OCI-LY3 (cell line): ENCODE measurements at regions not wholly inside any gene's neighbourhood (a gene's known extent, or its start where the extent isn't known, plus 50 kb on each side); places are given as distances from the start of the nearest gene placed in this dataset.

Experiments
- H2AFZ ChIP-seq: fragments of 200-600, 300-600 bp; shearing (Covaris generic); 2 replicates; pipeline ENCODE4 v1.6.0; 2014; ENCODE audit warnings: antibody characterized with exemption, low read depth, low read length
- H3K27ac ChIP-seq: fragments of 200-600, 300-600 bp; sonication (generic); 2 replicates; pipeline ENCODE4 v1.5.1; 2014; ENCODE audit warnings: mild to moderate bottlenecking, low read length, moderate library complexity, mixed read lengths
- H3K27me3 ChIP-seq: fragments of 200-600, 300-600 bp; sonication (generic); 2 replicates; pipeline ENCODE4 v1.6.1; 2014; ENCODE audit warnings: low read depth, low read length, mixed read lengths
- H3K36me3 ChIP-seq: fragments of 200-600, 300-600 bp; sonication (generic); replicated peaks from 2 replicates; pipeline ENCODE3; 2014; ENCODE audit warnings: low read depth, low read length, mixed read lengths
- H3K4me1 ChIP-seq: fragments of 300-600, 200-600 bp; sonication (generic); 2 replicates; pipeline ENCODE4 v1.6.1; 2014; ENCODE audit warnings: low read length, mixed read lengths
- H3K4me2 ChIP-seq: fragments of 200-600, 300-600 bp; sonication (generic); 2 replicates; pipeline ENCODE4 v1.6.1; 2014; ENCODE audit warnings: low read length, mixed read lengths
- H3K4me3 ChIP-seq: fragments of 300-600, 200-600 bp; sonication (generic); 2 replicates; pipeline ENCODE4 v1.5.1; 2014; ENCODE audit warnings: antibody characterized with exemption, mild to moderate bottlenecking, low read length, moderate library complexity
- H3K79me2 ChIP-seq: fragments of 300-600, 200-600 bp; shearing (Covaris generic); 2 replicates; pipeline ENCODE4 v1.6.1; 2014; ENCODE audit warnings: mild to moderate bottlenecking, low read length, mixed read lengths
- H3K9ac ChIP-seq: fragments of 300-600, 200-600 bp; shearing (Covaris generic); 2 replicates; pipeline ENCODE4 v1.6.0; 2014; ENCODE audit warnings: mild to moderate bottlenecking, low read length, moderate library complexity
- H3K9me3 ChIP-seq: fragments of 200-600, 300-600 bp; shearing (Covaris generic); 2 replicates; pipeline ENCODE4 v1.6.1; 2014; ENCODE audit warnings: low read length, mixed read lengths; ENCODE audit not compliant: insufficient read depth
- H4K20me1 ChIP-seq: fragments of 200-600, 300-600 bp; sonication (generic); 2 replicates; pipeline ENCODE4 v1.6.1; 2016; ENCODE audit warnings: low read length, mixed read lengths; ENCODE audit not compliant: insufficient read depth
- EZH2phosphoT487 ChIP-seq: fragments of 200-600 bp; shearing (Covaris generic); IDR thresholded peaks from 2 replicates; pipeline ENCODE4 v1.6.1; 2018; ENCODE audit warnings: antibody characterized with exemption, mixed run types, low read depth
- TF ChIP-seq, protein P1 (sequence below): fragments of 200-600, 300-600 bp; sonication (generic); IDR thresholded peaks from 2 replicates; pipeline ENCODE4 v1.5.1; 2014; ENCODE audit warnings: antibody characterized with exemption, low read length, low read depth

DNA sequence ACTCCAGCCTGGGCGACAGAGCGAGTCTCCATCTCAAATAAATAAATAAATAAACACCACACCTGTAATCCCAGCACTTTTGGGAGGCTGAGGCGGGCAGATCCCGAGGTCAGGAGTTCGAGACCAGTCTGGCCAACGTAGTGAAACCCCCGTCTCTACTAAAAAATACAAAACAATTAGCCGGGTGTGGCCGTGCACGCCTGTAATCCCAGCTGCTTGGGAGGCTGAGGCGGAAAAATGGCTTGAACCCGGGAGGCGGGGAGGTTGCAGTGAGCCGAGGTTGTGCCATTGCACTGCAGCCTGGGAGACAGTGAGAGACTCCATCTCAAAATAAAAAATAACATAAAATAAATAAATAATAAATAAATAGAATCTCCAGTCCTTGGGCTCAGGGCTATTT, 185.8 kb downstream of the SHOX start:
- no peak overlapping the region for H3K4me3 ChIP-seq
- TF ChIP-seq EZH2phosphoT487: no peak
- TF ChIP-seq, protein P1, sequence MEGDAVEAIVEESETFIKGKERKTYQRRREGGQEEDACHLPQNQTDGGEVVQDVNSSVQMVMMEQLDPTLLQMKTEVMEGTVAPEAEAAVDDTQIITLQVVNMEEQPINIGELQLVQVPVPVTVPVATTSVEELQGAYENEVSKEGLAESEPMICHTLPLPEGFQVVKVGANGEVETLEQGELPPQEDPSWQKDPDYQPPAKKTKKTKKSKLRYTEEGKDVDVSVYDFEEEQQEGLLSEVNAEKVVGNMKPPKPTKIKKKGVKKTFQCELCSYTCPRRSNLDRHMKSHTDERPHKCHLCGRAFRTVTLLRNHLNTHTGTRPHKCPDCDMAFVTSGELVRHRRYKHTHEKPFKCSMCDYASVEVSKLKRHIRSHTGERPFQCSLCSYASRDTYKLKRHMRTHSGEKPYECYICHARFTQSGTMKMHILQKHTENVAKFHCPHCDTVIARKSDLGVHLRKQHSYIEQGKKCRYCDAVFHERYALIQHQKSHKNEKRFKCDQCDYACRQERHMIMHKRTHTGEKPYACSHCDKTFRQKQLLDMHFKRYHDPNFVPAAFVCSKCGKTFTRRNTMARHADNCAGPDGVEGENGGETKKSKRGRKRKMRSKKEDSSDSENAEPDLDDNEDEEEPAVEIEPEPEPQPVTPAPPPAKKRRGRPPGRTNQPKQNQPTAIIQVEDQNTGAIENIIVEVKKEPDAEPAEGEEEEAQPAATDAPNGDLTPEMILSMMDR: no peak

DNA sequence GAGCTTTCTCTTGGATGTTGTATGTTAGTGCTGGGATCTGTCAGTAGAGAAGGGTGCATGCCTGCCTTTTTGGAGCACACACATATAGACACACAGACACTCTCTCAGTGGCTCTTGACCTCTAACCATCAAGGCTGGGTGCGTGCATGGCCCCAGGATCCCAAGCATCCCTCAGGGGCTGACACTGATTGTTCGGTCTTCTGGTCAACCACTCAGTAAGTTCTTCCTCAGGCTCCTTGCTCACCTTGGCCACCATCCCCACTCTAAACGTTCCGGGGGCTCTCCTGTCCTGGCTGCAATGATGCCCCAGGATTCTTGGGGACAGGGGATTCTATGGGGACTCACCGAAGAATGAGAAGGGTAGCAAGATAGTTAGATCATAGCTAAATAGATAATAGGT, 179.6 kb downstream of the SHOX start:
- no peaks in the 10 kb centered on the region for H3K27me3 ChIP-seq
- no peaks in the 10 kb centered on the region for H3K9me3 ChIP-seq
- no peak overlapping the region for H3K9ac ChIP-seq
- H3K79me2 ChIP-seq: no peaks in the 10 kb centered on the region
- H3K36me3 ChIP-seq: no peaks in the 10 kb centered on the region
- H2AFZ ChIP-seq: no peak overlapping the region
- H3K4me1 ChIP-seq: no peaks in the 10 kb centered on the region
- H4K20me1 ChIP-seq: no peaks in the 10 kb centered on the region
- H3K4me3 ChIP-seq: no peak overlapping the region
- H3K27ac ChIP-seq: no peak overlapping the region
- H3K4me2 ChIP-seq: no peak overlapping the region
- TF ChIP-seq, protein P1: no peak

More for the DNA sequence above, 185.8 kb downstream of the SHOX start:
- Histone ChIP-seq H3K79me2 (no peaks in the 10 kb centered on the region), H3K36me3 (no peaks in the 10 kb centered on the region), H3K9me3 (no peaks in the 10 kb centered on the region), H3K4me1 (no peaks in the 10 kb centered on the region), H3K4me2 (no peak overlapping the region), H3K27ac (no peak overlapping the region), H3K27me3 (no peaks in the 10 kb centered on the region), H4K20me1 (no peaks in the 10 kb centered on the region), H2AFZ (no peak overlapping the region), H3K9ac (no peak overlapping the region)

DNA sequence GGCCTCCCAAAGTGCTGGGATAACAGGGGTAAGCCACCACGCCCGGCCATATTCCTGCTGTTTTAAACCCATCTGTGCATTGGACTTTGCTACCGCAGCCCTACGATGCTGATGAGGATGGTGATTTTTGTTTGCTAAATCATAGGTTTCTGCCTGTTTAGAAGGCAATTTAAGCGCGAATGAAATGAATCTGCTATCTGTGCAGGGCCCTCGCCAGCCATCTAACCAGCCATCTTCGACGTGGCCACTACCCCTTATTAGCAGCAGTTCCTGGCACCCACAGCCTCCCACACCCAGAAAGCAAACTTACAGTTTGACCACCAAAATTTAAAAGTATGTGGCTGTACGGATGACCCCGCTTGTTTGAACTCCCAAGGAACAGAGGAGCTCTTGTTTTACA, 178.5 kb downstream of the SHOX start:
- Histone ChIP-seq H3K4me3 (no peak overlapping the region), H4K20me1 (no peaks in the 10 kb centered on the region), H3K27ac (no peak overlapping the region), H2AFZ (no peak overlapping the region), H3K9me3 (no peaks in the 10 kb centered on the region), H3K4me2 (no peak overlapping the region), H3K79me2 (no peaks in the 10 kb centered on the region), H3K9ac (no peak overlapping the region), H3K36me3 (no peaks in the 10 kb centered on the region), H3K4me1 (no peaks in the 10 kb centered on the region), H3K27me3 (no peaks in the 10 kb centered on the region)
- TF ChIP-seq, protein P1: no peak
- TF ChIP-seq EZH2phosphoT487: no peak

DNA sequence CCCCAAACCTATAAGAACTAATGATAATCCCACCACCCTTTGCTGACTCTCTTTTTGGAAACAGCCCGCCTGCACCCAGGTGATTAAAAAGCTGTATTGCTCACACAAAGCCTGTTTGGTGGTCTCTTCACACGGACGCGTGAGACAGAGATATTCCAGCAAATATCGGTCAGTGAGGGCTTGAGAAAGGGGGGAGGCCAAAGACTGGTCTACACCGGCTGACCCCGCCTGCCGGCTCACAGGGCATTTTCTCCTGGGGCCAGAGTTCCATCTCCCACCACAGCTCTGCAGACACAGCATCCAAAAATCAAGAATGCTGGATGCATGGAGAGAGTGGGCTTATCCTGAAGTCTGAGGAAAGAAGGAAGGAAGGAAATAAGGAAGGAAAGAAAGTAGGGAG, 176.0 kb downstream of the SHOX start:
- H3K4me3 ChIP-seq: no peak overlapping the region
- H3K27me3 ChIP-seq: no peaks in the 10 kb centered on the region
- H3K27ac ChIP-seq: no peak overlapping the region
- H3K36me3 ChIP-seq: no peaks in the 10 kb centered on the region
- TF ChIP-seq EZH2phosphoT487: no peak
- TF ChIP-seq, protein P1: no peak
- H3K79me2 ChIP-seq: no peaks in the 10 kb centered on the region
- H4K20me1 ChIP-seq: no peaks in the 10 kb centered on the region
- no peaks in the 10 kb centered on the region for H3K9me3 ChIP-seq
- H3K4me2 ChIP-seq: no peak overlapping the region
- H3K4me1 ChIP-seq: no peaks in the 10 kb centered on the region
- H3K9ac ChIP-seq: no peak overlapping the region
- H2AFZ ChIP-seq: no peak overlapping the region
